HepG2 (cell line): ENCODE measurements at regions not wholly inside any gene's neighbourhood (a gene's known extent, or its start where the extent isn't known, plus 50 kb on each side); places are given as distances from the start of the nearest gene placed in this dataset.

Experiments used
- ATAC-seq: fragments of 200-7000 bp; cut with Tn5 transposase; 3 replicates; pipeline ENCODE4 v1.9.1; 2020; ENCODE audit warnings: mild to moderate bottlenecking, moderate library complexity
- BruUV-seq: library from RNA; stranded (reverse); fragments of 400-500 nt; replicated peaks from 2 replicates; lab custom pipeline; 2021; lab: Mats Ljungman, UMichigan
- CTCF ChIA-PET: fragments of 300-600 bp; formaldehyde crosslinking; extraction: SDS; loops from one replicate; lab custom pipeline; 2021; ENCODE audit warnings: low total read pairs, inconsistent platforms, low intra/inter-chr PET ratio; lab: Yijun Ruan, JAX
- POLR2A ChIA-PET: fragments of 350-600 bp; sonication (Branson Sonifier 250); formaldehyde crosslinking; loops from one replicate; lab custom pipeline; 2020; ENCODE audit warnings: antibody characterized with exemption, inconsistent platforms; lab: Yijun Ruan, JAX
- DNase-seq: peaks from one replicate; pipeline ENCODE4 v3.0.0-alpha.2; 2015; ENCODE audit warnings: low spot score
- FAIRE-seq: peaks from 3 replicates; lab custom pipeline; 2011; peaks lifted over from hg19 to GRCh38; lab: Jason Lieb, UNC
- H2AFZ ChIP-seq: one replicate; pipeline ENCODE4 v1.6.1; 2011; ENCODE audit warnings: low read length, inconsistent platforms
- H3K27ac ChIP-seq: fragments of 300-600 bp; 3 replicates; pipeline ENCODE4 v1.8.0; 2011; ENCODE audit warnings: mixed run types, mild to moderate bottlenecking, mixed read lengths, low read length, inconsistent platforms; ENCODE audit not compliant: insufficient read depth; ENCODE audit errors: extremely low read length
- H3K27me3 ChIP-seq, 2 experiments: fragments of 200-600 bp in 1 of 2; 2 replicates in 1 of 2; 3 replicates in 1 of 2; pipeline versions ENCODE4 v1.6.0 to v1.8.0; 2011; ENCODE audit warnings: low read length in 2 of 2, mild to moderate bottlenecking in 2 of 2, moderate library complexity in 2 of 2, inconsistent platforms in 1 of 2; ENCODE audit not compliant: insufficient read depth in 2 of 2, control insufficient read depth in 1 of 2
- H3K36me3 ChIP-seq, 2 experiments: fragments of 200-600 bp in 1 of 2; replicated peaks in 1 of 2; 2 replicates in 1 of 2; 3 replicates in 1 of 2; pipeline versions ENCODE4 v1.5.1 to v1.8.0; 2011; ENCODE audit warnings: low read length in 2 of 2, inconsistent platforms in 1 of 2; ENCODE audit not compliant: insufficient read depth in 2 of 2, control insufficient read depth in 1 of 2
- H3K4me1 ChIP-seq: 2 replicates; pipeline ENCODE4 v1.5.1; 2012; ENCODE audit warnings: low read length, inconsistent platforms; ENCODE audit not compliant: insufficient read depth
- H3K4me2 ChIP-seq: 2 replicates; pipeline ENCODE4 v1.6.0; 2011; ENCODE audit warnings: low read depth, low read length, inconsistent platforms
- H3K4me3 ChIP-seq, 3 experiments: fragments of 200-600 bp in 1 of 3; sonication (generic), shearing (Covaris generic) in 1 of 3; replicated peaks in 1 of 3; 2 replicates each; pipeline ENCODE4 v1.5.1; 2011 to 2016; ENCODE audit warnings: low read length in 3 of 3, inconsistent platforms in 2 of 3, low read depth in 2 of 3, mild to moderate bottlenecking in 2 of 3, control low read depth in 1 of 3, mixed read lengths in 1 of 3; ENCODE audit not compliant: insufficient read depth in 1 of 3
- H3K79me2 ChIP-seq: one replicate; pipeline ENCODE4 v1.6.1; 2011; ENCODE audit warnings: low read length, inconsistent platforms; ENCODE audit not compliant: insufficient read depth
- H3K9ac ChIP-seq: 2 replicates; pipeline ENCODE4 v1.6.0; 2011; ENCODE audit warnings: mild to moderate bottlenecking, low read depth, low read length, inconsistent platforms; ENCODE audit not compliant: insufficient read depth
- H3K9me3 ChIP-seq: 2 replicates; pipeline ENCODE4 v1.5.1; 2012; ENCODE audit warnings: mild to moderate bottlenecking, low read length
- H4K20me1 ChIP-seq: 2 replicates; pipeline ENCODE4 v1.6.0; 2011; ENCODE audit warnings: inconsistent platforms, mild to moderate bottlenecking, low read length, moderate library complexity; ENCODE audit not compliant: insufficient read depth
- FLYWCH1 ChIP-seq: sonication (generic); formaldehyde crosslinking; IDR thresholded peaks from 2 replicates; pipeline ENCODE4 v1.8.1; 2023; ENCODE audit warnings: mild to moderate bottlenecking, missing genetic modification reagents
- FOXA3 ChIP-seq: IDR thresholded peaks from 2 replicates; pipeline ENCODE4 v1.6.1; 2016; ENCODE audit warnings: missing genetic modification reagents, missing compliant biosample characterization
- GATAD1 ChIP-seq: IDR thresholded peaks from 2 replicates; pipeline ENCODE4 v1.6.1; 2016; ENCODE audit warnings: missing genetic modification reagents, missing compliant biosample characterization
- KDM2A ChIP-seq: sonication (generic); formaldehyde crosslinking; IDR thresholded peaks from 2 replicates; pipeline ENCODE4 v1.4.0; 2020; ENCODE audit warnings: low read depth, missing genetic modification reagents, borderline replicate concordance
- KLF13 ChIP-seq: sonication (generic); formaldehyde crosslinking; IDR thresholded peaks from 2 replicates; pipeline ENCODE4 v1.4.0; 2020; ENCODE audit warnings: mild to moderate bottlenecking, missing genetic modification reagents
- NCOA2 ChIP-seq: sonication (generic); formaldehyde crosslinking; IDR thresholded peaks from 2 replicates; pipeline ENCODE4 v1.8.0; 2022; ENCODE audit warnings: inconsistent platforms
- NR2F6 ChIP-seq, 2 experiments: IDR thresholded peaks; 2 replicates each; pipeline ENCODE4 v1.6.1; 2016; ENCODE audit warnings: antibody characterized with exemption in 1 of 2, mild to moderate bottlenecking in 1 of 2
- SALL1 ChIP-seq: sonication (generic); formaldehyde crosslinking; IDR thresholded peaks from 2 replicates; pipeline ENCODE4 v1.8.0; 2022; ENCODE audit warnings: mild to moderate bottlenecking, missing genetic modification reagents
- SALL2 ChIP-seq: sonication (generic); formaldehyde crosslinking; IDR thresholded peaks from 2 replicates; pipeline ENCODE4 v1.8.1; 2023; ENCODE audit warnings: mild to moderate bottlenecking, missing genetic modification reagents, inconsistent platforms
- SAP130 ChIP-seq: IDR thresholded peaks from 2 replicates; pipeline ENCODE4 v1.6.1; 2016; ENCODE audit warnings: low read depth
- SIX1 ChIP-seq: sonication (generic); formaldehyde crosslinking; IDR thresholded peaks from 2 replicates; pipeline ENCODE4 v1.4.0; 2020; ENCODE audit warnings: missing genetic modification reagents, borderline replicate concordance
- SMYD3 ChIP-seq: sonication (generic); formaldehyde crosslinking; IDR thresholded peaks from 2 replicates; pipeline ENCODE4 v1.8.1; 2023; ENCODE audit warnings: mild to moderate bottlenecking, missing genetic modification reagents
- SOX5 ChIP-seq: IDR thresholded peaks from 2 replicates; pipeline ENCODE4 v1.6.1; 2016; ENCODE audit warnings: borderline replicate concordance
- SRF ChIP-seq: IDR thresholded peaks from 2 replicates; pipeline ENCODE4 v1.6.1; 2011; ENCODE audit warnings: mild to moderate bottlenecking, low read depth, low read length, moderate library complexity
- SSRP1 ChIP-seq: IDR thresholded peaks from 2 replicates; pipeline ENCODE4 v1.6.1; 2016; ENCODE audit warnings: control low read depth
- THRA ChIP-seq: sonication (generic); formaldehyde crosslinking; IDR thresholded peaks from 2 replicates; pipeline ENCODE4 v1.4.0; 2020; ENCODE audit warnings: missing genetic modification reagents, borderline replicate concordance
- ZNF510 ChIP-seq: sonication (generic); formaldehyde crosslinking; IDR thresholded peaks from 2 replicates; pipeline ENCODE4 v1.4.0; 2020; ENCODE audit warnings: low read depth, mild to moderate bottlenecking, missing genetic modification reagents
- ZNF746 ChIP-seq: sonication (generic); formaldehyde crosslinking; IDR thresholded peaks from 2 replicates; pipeline ENCODE4 v1.8.0; 2022; ENCODE audit warnings: mild to moderate bottlenecking, missing genetic modification reagents
- WGBS: methylation state at CpG from one replicate; pipeline ENCODE4 v1.1.6; 2017; ENCODE audit warnings: low lambda C conversion rate; 5-methylcytosine and 5-hydroxymethylcytosine counted together
- in situ Hi-C: cut with HindIII; loops from 2 replicates; pipeline ENCODE4 v1.10.0; 2017; ENCODE audit warnings: low pct_unique_long_range_greater_than_20kb; ENCODE audit not compliant: extremely low pct_ligation_motif_present
- intact Hi-C: fragments of 100-400 bp; cut with micrococcal nuclease; formaldehyde crosslinking; loops from one replicate; pipeline ENCODE4 v1.10.0; 2022; ENCODE audit not compliant: unreplicated experiment
- TF ChIP-seq, protein P1 (sequence below): sonication (generic); formaldehyde crosslinking; IDR thresholded peaks from 2 replicates; pipeline ENCODE4 v1.4.0; 2020; ENCODE audit warnings: mild to moderate bottlenecking, missing genetic modification reagents
- TF ChIP-seq, protein P2 (sequence below): sonication (generic); formaldehyde crosslinking; IDR thresholded peaks from 2 replicates; pipeline ENCODE4 v1.4.0; 2020; ENCODE audit warnings: missing genetic modification reagents

- ChIA-PET POLR2A (no interaction called here), CTCF (no interaction called here)
- Histone ChIP-seq H3K27me3 (no peaks in the 10 kb centered on the region), H3K9ac (no peak overlapping the region), H3K27ac (no peak overlapping the region), H3K4me1 (no peaks in the 10 kb centered on the region), H3K9me3 (no peaks in the 10 kb centered on the region), H3K4me2 (no peak overlapping the region), H3K79me2 (no peaks in the 10 kb centered on the region), H3K36me3 (no peaks in the 10 kb centered on the region), H4K20me1 (no peaks in the 10 kb centered on the region), H3K4me3 (no peak overlapping the region), H2AFZ (no peak overlapping the region)
- intact Hi-C loops = no loop called here
- in situ Hi-C loops = no loop called here
- DNase-seq (no peak), ATAC-seq (no peak), FAIRE-seq (no peak)
- no TSS peak for BruUV-seq
- TF ChIP-seq SALL1 (CRISPR knock-in tag) (no peak), SALL2 (CRISPR knock-in tag) (no peak), ZNF510 (no peak), NR2F6 (IDR thresholded peaks at IDR 0.05) (no peak), NR2F6 (CRISPR knock-in tag; IDR thresholded peaks at IDR 0.05) (no peak), SAP130 (CRISPR knock-in tag) (no peak), SSRP1 (no peak), SRF (no peak), NCOA2 (CRISPR knock-in tag) (no peak), SIX1 (CRISPR knock-in tag) (no peak)
- TF ChIP-seq, protein P1, sequence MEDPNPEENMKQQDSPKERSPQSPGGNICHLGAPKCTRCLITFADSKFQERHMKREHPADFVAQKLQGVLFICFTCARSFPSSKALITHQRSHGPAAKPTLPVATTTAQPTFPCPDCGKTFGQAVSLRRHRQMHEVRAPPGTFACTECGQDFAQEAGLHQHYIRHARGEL = no peak
Observed at GRCh38 chr5:52498607-52499006, 289.1 kb upstream of the ITGA1 start.

DNA sequence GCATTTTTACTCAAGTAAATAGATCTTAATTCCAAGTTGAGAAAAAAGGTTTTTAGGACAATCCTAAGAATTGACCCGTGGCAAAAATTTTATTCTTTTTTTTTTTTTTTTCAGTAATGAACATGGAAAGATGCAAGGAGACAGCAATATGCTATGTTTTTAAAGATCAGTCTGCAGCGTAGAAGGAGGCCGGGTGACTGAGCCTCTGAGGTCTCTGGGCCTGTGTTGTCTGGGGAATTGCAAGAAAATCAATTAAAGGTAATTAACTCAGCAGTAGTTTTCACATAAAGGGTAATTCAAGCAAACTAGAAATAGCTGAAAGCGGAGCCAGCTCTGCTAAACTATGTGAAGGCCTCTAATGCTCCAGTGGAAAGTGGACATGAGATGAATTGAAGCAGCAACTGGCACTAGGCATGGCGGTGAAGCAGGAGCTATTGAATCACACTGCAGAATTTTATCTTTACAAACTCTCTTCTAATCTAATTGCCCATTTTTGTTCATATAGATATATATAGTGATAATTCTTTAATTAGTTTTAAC is 285.2 kb upstream of the ITGA1 start:
- in situ Hi-C loops = no loop called here
- DNase-seq (no peak), ATAC-seq (no peak), FAIRE-seq (no peak)
- H3K4me3 ChIP-seq = no peak overlapping the region
- H3K9me3 ChIP-seq = no peaks in the 10 kb centered on the region
- no TSS peak for BruUV-seq
- no peaks in the 10 kb centered on the region for H3K27me3 ChIP-seq
- H3K4me2 ChIP-seq = no peak overlapping the region
- no peaks in the 10 kb centered on the region for H3K36me3 ChIP-seq
- intact Hi-C loops = no loop called here
- no peaks in the 10 kb centered on the region for H3K79me2 ChIP-seq
- POLR2A ChIA-PET = no interaction called here
- no peak overlapping the region for H3K27ac ChIP-seq
- WGBS = 2% methylated on average over 5 of the region's 5 CpGs
- no peak overlapping the region for H3K9ac ChIP-seq
- H4K20me1 ChIP-seq = no peaks in the 10 kb centered on the region
- CTCF ChIA-PET = no interaction called here
- H2AFZ ChIP-seq = no peak overlapping the region
- no peaks in the 10 kb centered on the region for H3K4me1 ChIP-seq
- no peak for TF ChIP-seq SOX5 (CRISPR knock-in tag)
- TF ChIP-seq ZNF746 = no peak
- TF ChIP-seq SMYD3 (CRISPR knock-in tag) = no peak
- no peak for TF ChIP-seq FOXA3 (CRISPR knock-in tag)
- no peak for TF ChIP-seq FLYWCH1 (CRISPR knock-in tag)
- TF ChIP-seq THRA (CRISPR knock-in tag) = no peak
- TF ChIP-seq KLF13 (CRISPR knock-in tag) = no peak
- no peak for TF ChIP-seq GATAD1
- TF ChIP-seq KDM2A (CRISPR knock-in tag) = no peak
- TF ChIP-seq, protein P2, sequence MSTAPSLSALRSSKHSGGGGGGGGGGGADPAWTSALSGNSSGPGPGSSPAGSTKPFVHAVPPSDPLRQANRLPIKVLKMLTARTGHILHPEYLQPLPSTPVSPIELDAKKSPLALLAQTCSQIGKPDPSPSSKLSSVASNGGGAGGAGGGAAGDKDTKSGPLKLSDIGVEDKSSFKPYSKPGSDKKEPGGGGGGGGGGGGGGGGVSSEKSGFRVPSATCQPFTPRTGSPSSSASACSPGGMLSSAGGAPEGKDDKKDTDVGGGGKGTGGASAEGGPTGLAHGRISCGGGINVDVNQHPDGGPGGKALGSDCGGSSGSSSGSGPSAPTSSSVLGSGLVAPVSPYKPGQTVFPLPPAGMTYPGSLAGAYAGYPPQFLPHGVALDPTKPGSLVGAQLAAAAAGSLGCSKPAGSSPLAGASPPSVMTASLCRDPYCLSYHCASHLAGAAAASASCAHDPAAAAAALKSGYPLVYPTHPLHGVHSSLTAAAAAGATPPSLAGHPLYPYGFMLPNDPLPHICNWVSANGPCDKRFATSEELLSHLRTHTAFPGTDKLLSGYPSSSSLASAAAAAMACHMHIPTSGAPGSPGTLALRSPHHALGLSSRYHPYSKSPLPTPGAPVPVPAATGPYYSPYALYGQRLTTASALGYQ (CRISPR knock-in tag) = no peak
